HEK293T (cell line): ENCODE measurements at regions not wholly inside any gene's neighbourhood (a gene's known extent, or its start where the extent isn't known, plus 50 kb on each side); places are given as distances from the start of the nearest gene placed in this dataset.

Experiments
- ARNT ChIP-seq: fragments of 450-650 bp; IDR thresholded peaks from 2 replicates; pipeline ENCODE4 v1.6.1; 2017; ENCODE audit warnings: mild to moderate bottlenecking
- ELF4 ChIP-seq: fragments of 450-650 bp; IDR thresholded peaks from 2 replicates; pipeline ENCODE4 v1.6.1; 2017; ENCODE audit warnings: antibody characterized with exemption
- FOXA1 ChIP-seq: fragments of 450-650 bp; IDR thresholded peaks from 2 replicates; pipeline ENCODE4 v1.6.1; 2016; ENCODE audit warnings: mild to moderate bottlenecking
- FOXK2 ChIP-seq: fragments of 450-650 bp; IDR thresholded peaks from 2 replicates; pipeline ENCODE4 v1.6.1; 2016; ENCODE audit warnings: mild to moderate bottlenecking
- FOXM1 ChIP-seq: fragments of 450-650 bp; IDR thresholded peaks from 2 replicates; pipeline ENCODE4 v1.6.1; 2017; ENCODE audit warnings: mild to moderate bottlenecking, borderline replicate concordance
- HDGF ChIP-seq: fragments of 450-650 bp; IDR thresholded peaks from 2 replicates; pipeline ENCODE4 v1.6.1; 2017; ENCODE audit warnings: antibody characterized with exemption, borderline replicate concordance
- L3MBTL2 ChIP-seq: fragments of 450-650 bp; conservative IDR thresholded peaks from 2 replicates; pipeline ENCODE4 v1.6.1; 2016; ENCODE audit warnings: mild to moderate bottlenecking
- SP1 ChIP-seq: fragments of 450-650 bp; IDR thresholded peaks from 2 replicates; pipeline ENCODE4 v1.6.1; 2017
- SUZ12 ChIP-seq: fragments of 450-650 bp; IDR thresholded peaks from 2 replicates; pipeline ENCODE4 v1.6.1; 2016; ENCODE audit warnings: mild to moderate bottlenecking
- TARDBP ChIP-seq: fragments of 450-650 bp; IDR thresholded peaks from 2 replicates; pipeline ENCODE4 v1.6.1; 2016

DNA sequence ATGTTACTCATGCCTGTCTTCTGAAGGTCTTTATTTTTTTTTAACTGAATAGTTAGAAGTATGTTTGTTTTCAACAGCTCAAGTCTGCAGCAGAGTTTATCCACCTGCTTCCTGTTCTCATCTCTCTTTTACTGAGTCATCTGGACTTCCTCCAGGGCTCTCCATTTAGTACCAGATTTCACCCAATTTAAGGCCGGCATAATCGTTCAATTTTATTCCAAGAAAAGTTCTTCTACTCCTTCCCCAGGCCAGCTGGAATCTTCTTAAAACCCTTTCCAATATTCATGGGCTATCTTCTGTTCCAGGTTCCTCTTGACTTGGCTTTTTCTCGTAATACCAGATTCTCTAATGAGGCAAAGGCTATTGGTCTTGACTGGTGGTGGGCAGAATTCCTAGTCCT, 79.0 kb upstream of the LAMA2 start:
- TF ChIP-seq SP1 (no peak), FOXM1 (no peak), ARNT (no peak), HDGF (no peak), FOXK2 (no peak), FOXA1 (no peak), SUZ12 (no peak), ELF4 (no peak), TARDBP (no peak), L3MBTL2 (no peak)
